IMR-90 (cell line): ENCODE measurements at regions not wholly inside any gene's neighbourhood (a gene's known extent, or its start where the extent isn't known, plus 50 kb on each side); places are given as distances from the start of the nearest gene placed in this dataset.

ENCODE experiments used
- BHLHE40 ChIP-seq: fragments of 150-350 bp; IDR thresholded peaks from 2 replicates; pipeline ENCODE4 v1.6.1; 2016; ENCODE audit warnings: mild to moderate bottlenecking, low read depth, low read length
- CEBPB ChIP-seq: IDR thresholded peaks from 2 replicates; pipeline ENCODE4 v1.6.1; 2012; ENCODE audit warnings: low read depth, low read length, improper control_type of control experiment
- CHD1 ChIP-seq: IDR thresholded peaks from 2 replicates; pipeline ENCODE4 v1.6.1; 2012; ENCODE audit warnings: low read depth, low read length, improper control_type of control experiment
- FOS ChIP-seq: fragments of 150-350 bp; IDR thresholded peaks from 2 replicates; pipeline ENCODE4 v1.6.1; 2016; ENCODE audit warnings: low read depth, low read length
- MAFK ChIP-seq: IDR thresholded peaks from 2 replicates; pipeline ENCODE4 v1.6.1; 2012; ENCODE audit warnings: low read depth, low read length, improper control_type of control experiment
- MXI1 ChIP-seq: IDR thresholded peaks from 2 replicates; pipeline ENCODE4 v1.6.1; 2012; ENCODE audit warnings: low read depth, mild to moderate bottlenecking, low read length, moderate library complexity, borderline replicate concordance
- POLR2A ChIP-seq: IDR thresholded peaks from 2 replicates; pipeline ENCODE4 v1.6.1; 2012; ENCODE audit warnings: mild to moderate bottlenecking, low read depth, low read length
- RAD21 ChIP-seq: IDR thresholded peaks from 2 replicates; pipeline ENCODE4 v1.6.1; 2012; ENCODE audit warnings: low read length, improper control_type of control experiment
- RCOR1 ChIP-seq: IDR thresholded peaks from 2 replicates; pipeline ENCODE4 v1.6.1; 2012; ENCODE audit warnings: mild to moderate bottlenecking, low read length, improper control_type of control experiment; ENCODE audit not compliant: insufficient replicate concordance
- RFX5 ChIP-seq: IDR thresholded peaks from 2 replicates; pipeline ENCODE4 v1.8.0; 2012; ENCODE audit warnings: low read depth, mild to moderate bottlenecking, low read length, moderate library complexity
- SMC3 ChIP-seq: fragments of 150-350 bp; IDR thresholded peaks from 2 replicates; pipeline ENCODE4 v1.6.1; 2016; ENCODE audit warnings: low read depth, mild to moderate bottlenecking, antibody characterized with exemption, low read length, moderate library complexity
- TF ChIP-seq, protein P1 (sequence below): conservative IDR thresholded peaks from 2 replicates; pipeline ENCODE4 v1.5.1; 2012; ENCODE audit warnings: mild to moderate bottlenecking, low read depth, low read length, improper control_type of control experiment
- TF ChIP-seq, protein P2 (sequence below): fragments of 150-350 bp; IDR thresholded peaks from 2 replicates; pipeline ENCODE4 v1.6.1; 2016; ENCODE audit warnings: low read depth, mild to moderate bottlenecking, low read length, moderate library complexity, borderline replicate concordance
- TF ChIP-seq, protein P3 (sequence below): fragments of 150-350 bp; IDR thresholded peaks from 2 replicates; pipeline ENCODE4 v1.6.1; 2017; ENCODE audit warnings: mild to moderate bottlenecking, antibody characterized with exemption, low read length, low read depth

DNA sequence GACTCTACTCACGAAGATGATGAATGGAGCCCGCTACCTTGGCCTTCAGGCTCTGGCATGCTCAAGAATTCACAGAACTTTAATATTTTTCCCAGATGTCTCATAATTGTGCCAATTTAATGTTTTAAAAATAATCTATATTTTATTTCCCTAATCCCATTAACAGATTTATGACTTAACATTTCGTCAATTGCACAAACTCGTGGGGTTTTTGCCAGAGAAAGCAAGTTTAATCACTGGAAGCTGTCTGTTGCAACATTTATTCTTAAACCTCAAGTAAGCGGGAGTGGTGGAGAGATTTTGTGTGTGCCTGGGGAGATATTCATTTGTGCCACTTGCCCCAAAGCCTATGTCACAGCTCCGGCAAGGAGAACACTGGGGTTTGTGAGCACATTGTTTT lies 117.9 kb downstream of the TEX36 start:
- TF ChIP-seq RAD21 (no peak), MXI1 (no peak), FOS (no peak), BHLHE40 (no peak), POLR2A (no peak), RCOR1 (no peak), RFX5 (no peak), MAFK (no peak), CEBPB (no peak), CHD1 (no peak), SMC3 (no peak)
- TF ChIP-seq, protein P1, sequence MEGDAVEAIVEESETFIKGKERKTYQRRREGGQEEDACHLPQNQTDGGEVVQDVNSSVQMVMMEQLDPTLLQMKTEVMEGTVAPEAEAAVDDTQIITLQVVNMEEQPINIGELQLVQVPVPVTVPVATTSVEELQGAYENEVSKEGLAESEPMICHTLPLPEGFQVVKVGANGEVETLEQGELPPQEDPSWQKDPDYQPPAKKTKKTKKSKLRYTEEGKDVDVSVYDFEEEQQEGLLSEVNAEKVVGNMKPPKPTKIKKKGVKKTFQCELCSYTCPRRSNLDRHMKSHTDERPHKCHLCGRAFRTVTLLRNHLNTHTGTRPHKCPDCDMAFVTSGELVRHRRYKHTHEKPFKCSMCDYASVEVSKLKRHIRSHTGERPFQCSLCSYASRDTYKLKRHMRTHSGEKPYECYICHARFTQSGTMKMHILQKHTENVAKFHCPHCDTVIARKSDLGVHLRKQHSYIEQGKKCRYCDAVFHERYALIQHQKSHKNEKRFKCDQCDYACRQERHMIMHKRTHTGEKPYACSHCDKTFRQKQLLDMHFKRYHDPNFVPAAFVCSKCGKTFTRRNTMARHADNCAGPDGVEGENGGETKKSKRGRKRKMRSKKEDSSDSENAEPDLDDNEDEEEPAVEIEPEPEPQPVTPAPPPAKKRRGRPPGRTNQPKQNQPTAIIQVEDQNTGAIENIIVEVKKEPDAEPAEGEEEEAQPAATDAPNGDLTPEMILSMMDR: no peak
- TF ChIP-seq, protein P2, sequence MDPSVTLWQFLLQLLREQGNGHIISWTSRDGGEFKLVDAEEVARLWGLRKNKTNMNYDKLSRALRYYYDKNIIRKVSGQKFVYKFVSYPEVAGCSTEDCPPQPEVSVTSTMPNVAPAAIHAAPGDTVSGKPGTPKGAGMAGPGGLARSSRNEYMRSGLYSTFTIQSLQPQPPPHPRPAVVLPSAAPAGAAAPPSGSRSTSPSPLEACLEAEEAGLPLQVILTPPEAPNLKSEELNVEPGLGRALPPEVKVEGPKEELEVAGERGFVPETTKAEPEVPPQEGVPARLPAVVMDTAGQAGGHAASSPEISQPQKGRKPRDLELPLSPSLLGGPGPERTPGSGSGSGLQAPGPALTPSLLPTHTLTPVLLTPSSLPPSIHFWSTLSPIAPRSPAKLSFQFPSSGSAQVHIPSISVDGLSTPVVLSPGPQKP: no peak
- TF ChIP-seq, protein P3, sequence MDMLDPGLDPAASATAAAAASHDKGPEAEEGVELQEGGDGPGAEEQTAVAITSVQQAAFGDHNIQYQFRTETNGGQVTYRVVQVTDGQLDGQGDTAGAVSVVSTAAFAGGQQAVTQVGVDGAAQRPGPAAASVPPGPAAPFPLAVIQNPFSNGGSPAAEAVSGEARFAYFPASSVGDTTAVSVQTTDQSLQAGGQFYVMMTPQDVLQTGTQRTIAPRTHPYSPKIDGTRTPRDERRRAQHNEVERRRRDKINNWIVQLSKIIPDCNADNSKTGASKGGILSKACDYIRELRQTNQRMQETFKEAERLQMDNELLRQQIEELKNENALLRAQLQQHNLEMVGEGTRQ: no peak
